SK-N-SH treated with all-trans-retinoic acid at 6 μM for 48 hours (cell line): ENCODE measurements at regions not wholly inside any gene's neighbourhood (a gene's known extent, or its start where the extent isn't known, plus 50 kb on each side); places are given as distances from the start of the nearest gene placed in this dataset.

Experiments
- ATAC-seq: fragments of 200-7000 bp; cut with Tn5 transposase; 3 replicates; pipeline ENCODE4 v1.9.1; 2020; ENCODE audit warnings: mild to moderate bottlenecking, moderate library complexity
- BACH2 ChIP-seq: fragments of 250-450 bp; sonication (Bioruptor Pico); IDR thresholded peaks from 2 replicates; pipeline ENCODE4 v1.9.0; 2021; ENCODE audit warnings: mild to moderate bottlenecking, borderline replicate concordance
- CREB5 ChIP-seq: fragments of 250-450 bp; sonication (Bioruptor Pico); IDR thresholded peaks from 2 replicates; pipeline ENCODE4 v1.5.1; 2020; ENCODE audit warnings: low read depth, mild to moderate bottlenecking, moderate library complexity
- CSDC2 ChIP-seq: fragments of 250-450 bp; sonication (Bioruptor Pico); IDR thresholded peaks from 2 replicates; pipeline ENCODE4 v1.5.0; 2020; ENCODE audit warnings: mild to moderate bottlenecking, moderate library complexity
- CSRNP3 ChIP-seq: fragments of 250-450 bp; sonication (Bioruptor Pico); IDR thresholded peaks from 2 replicates; pipeline ENCODE4 v1.5.1; 2021; ENCODE audit warnings: mild to moderate bottlenecking, moderate library complexity
- ESRRG ChIP-seq: fragments of 250-450 bp; sonication (Bioruptor Pico); IDR thresholded peaks from 2 replicates; pipeline ENCODE4 v1.6.1; 2021; ENCODE audit warnings: mild to moderate bottlenecking
- GLIS3 ChIP-seq: fragments of 250-450 bp; sonication (Bioruptor Pico); IDR thresholded peaks from 2 replicates; pipeline ENCODE4 v1.5.0; 2020; ENCODE audit warnings: mild to moderate bottlenecking, moderate library complexity
- PATZ1 ChIP-seq: fragments of 250-450 bp; sonication (Bioruptor Pico); IDR thresholded peaks from 2 replicates; pipeline ENCODE4 v1.8.0; 2020; ENCODE audit warnings: mild to moderate bottlenecking, moderate library complexity, borderline replicate concordance
- PPARA ChIP-seq: fragments of 250-450 bp; sonication (Bioruptor Pico); IDR thresholded peaks from 2 replicates; pipeline ENCODE4 v1.5.0; 2020; ENCODE audit warnings: mild to moderate bottlenecking, borderline replicate concordance
- RARB ChIP-seq: fragments of 250-450 bp; sonication (Bioruptor Pico); IDR thresholded peaks from 2 replicates; pipeline ENCODE4 v1.8.0; 2021; ENCODE audit warnings: mild to moderate bottlenecking, moderate library complexity
- SNAI2 ChIP-seq: fragments of 250-450 bp; sonication (Bioruptor Pico); IDR thresholded peaks from 2 replicates; pipeline ENCODE4 v1.5.0; 2020; ENCODE audit warnings: mild to moderate bottlenecking, moderate library complexity
- TCF4 ChIP-seq: fragments of 250-450 bp; sonication (Bioruptor Pico); IDR thresholded peaks from 2 replicates; pipeline ENCODE4 v1.8.0; 2021; ENCODE audit warnings: mild to moderate bottlenecking, moderate library complexity, borderline replicate concordance
- TOX ChIP-seq: fragments of 250-450 bp; sonication (Bioruptor Pico); IDR thresholded peaks from 2 replicates; pipeline ENCODE4 v1.8.0; 2021; ENCODE audit warnings: mild to moderate bottlenecking, moderate library complexity, borderline replicate concordance
- TSHZ2 ChIP-seq: fragments of 250-450 bp; sonication (Bioruptor Pico); IDR thresholded peaks from 2 replicates; pipeline ENCODE4 v1.5.0; 2020; ENCODE audit warnings: mild to moderate bottlenecking, moderate library complexity
- ZC3H10 ChIP-seq: fragments of 250-450 bp; sonication (Bioruptor Pico); IDR thresholded peaks from 2 replicates; pipeline ENCODE4 v1.5.1; 2021; ENCODE audit warnings: mild to moderate bottlenecking, moderate library complexity
- ZFP3 ChIP-seq: fragments of 250-450 bp; sonication (Bioruptor Pico); IDR thresholded peaks from 2 replicates; pipeline ENCODE4 v1.5.0; 2020; ENCODE audit warnings: mild to moderate bottlenecking, moderate library complexity
- ZFP30 ChIP-seq: fragments of 450-650 bp; formaldehyde crosslinking; IDR thresholded peaks from 2 replicates; pipeline ENCODE4 v1.5.0; 2022; ENCODE audit warnings: mild to moderate bottlenecking, moderate library complexity
- ZNF565 ChIP-seq: fragments of 450-650 bp; formaldehyde crosslinking; conservative IDR thresholded peaks from 2 replicates; pipeline ENCODE4 v1.5.0; 2020; ENCODE audit warnings: low read depth, mild to moderate bottlenecking, moderate library complexity
- ZNF70 ChIP-seq: fragments of 450-650 bp; formaldehyde crosslinking; IDR thresholded peaks from 2 replicates; pipeline ENCODE4 v1.5.0; 2020; ENCODE audit warnings: mild to moderate bottlenecking, moderate library complexity
- ZNF8 ChIP-seq: fragments of 450-650 bp; formaldehyde crosslinking; IDR thresholded peaks from 2 replicates; pipeline ENCODE4 v1.5.0; 2020; ENCODE audit warnings: mild to moderate bottlenecking, moderate library complexity

- TF ChIP-seq CREB5 (CRISPR knock-in tag) = no peak
Observed at GRCh38 chr3:109803274-109803673, 465.9 kb upstream of the DPPA4 start (continued).

- ATAC-seq = no peak
- no peak for TF ChIP-seq TCF4 (CRISPR knock-in tag)
- no peak for TF ChIP-seq TSHZ2 (CRISPR knock-in tag)
- no peak for TF ChIP-seq CREB5 (CRISPR knock-in tag)
- TF ChIP-seq CSRNP3 (CRISPR knock-in tag) = no peak
- TF ChIP-seq CSDC2 (CRISPR knock-in tag) = no peak
- no peak for TF ChIP-seq ZC3H10 (CRISPR knock-in tag)
- no peak for TF ChIP-seq ZFP30 (CRISPR knock-in tag)
- TF ChIP-seq ZNF565 = no peak
- no peak for TF ChIP-seq RARB (CRISPR knock-in tag)
- no peak for TF ChIP-seq ZNF70 (CRISPR knock-in tag)
- no peak for TF ChIP-seq PPARA (CRISPR knock-in tag)
- no peak for TF ChIP-seq PATZ1 (CRISPR knock-in tag)
- TF ChIP-seq SNAI2 (CRISPR knock-in tag) = no peak
- no peak for TF ChIP-seq BACH2 (CRISPR knock-in tag)
- TF ChIP-seq ZFP3 (CRISPR knock-in tag) = no peak
- no peak for TF ChIP-seq ESRRG (CRISPR knock-in tag)
Observed at GRCh38 chr3:109804697-109805096, 467.4 kb upstream of the DPPA4 start.

- no peak; the same call in 2 of the 3 replicates for ATAC-seq
- TF ChIP-seq SNAI2 (CRISPR knock-in tag) = no peak
- TF ChIP-seq ZNF70 (CRISPR knock-in tag) = no peak
- no peak for TF ChIP-seq GLIS3 (CRISPR knock-in tag)
- TF ChIP-seq PPARA (CRISPR knock-in tag) = no peak
- TF ChIP-seq ZNF8 (CRISPR knock-in tag) = no peak
- no peak for TF ChIP-seq CSDC2 (CRISPR knock-in tag)
- no peak for TF ChIP-seq TOX (CRISPR knock-in tag)
Observed at GRCh38 chr3:109806929-109807328, 469.6 kb upstream of the DPPA4 start.

GRCh38 chr3:109809513-109809912, 472.2 kb upstream of the DPPA4 start:
- ATAC-seq = no peak
- TF ChIP-seq TSHZ2 (CRISPR knock-in tag) (no peak), ESRRG (CRISPR knock-in tag) (no peak), TCF4 (CRISPR knock-in tag) (no peak), ZC3H10 (CRISPR knock-in tag) (no peak), PATZ1 (CRISPR knock-in tag) (no peak), CSDC2 (CRISPR knock-in tag) (no peak), ZFP3 (CRISPR knock-in tag) (no peak), BACH2 (CRISPR knock-in tag) (no peak)
- TF ChIP-seq, all 23 proteins: peak for 0
